Activated CD8-positive, alpha-beta T cell treated with anti-CD3 and anti-CD28 coated beads for 36 hours (primary cell): ENCODE measurements at regions not wholly inside any gene's neighbourhood (a gene's known extent, or its start where the extent isn't known, plus 50 kb on each side); places are given as distances from the start of the nearest gene placed in this dataset.

Experiments
- ATAC-seq: fragments of 200-7000 bp; cut with Tn5 transposase; one replicate; pipeline ENCODE4 v1.10.0; 2021; ENCODE audit warnings: mild to moderate bottlenecking, moderate library complexity
- CTCF ChIA-PET: fragments of 350-600 bp; sonication (Branson Sonifier 250); formaldehyde crosslinking; loops from one replicate; lab custom pipeline; 2021; ENCODE audit warnings: antibody characterized with exemption; lab: Charles Lee
- POLR2A ChIA-PET: fragments of 350-600 bp; sonication (Branson Sonifier 250); formaldehyde crosslinking; loops from one replicate; lab custom pipeline; 2021; ENCODE audit warnings: antibody characterized with exemption; lab: Charles Lee
- DNase-seq: peaks from one replicate; pipeline ENCODE4 v3.0.0-alpha.2; 2020
- H3K27ac Mint-ChIP-seq: one replicate; pipeline ENCODE4 v1.8.0; 2021; ENCODE audit warnings: mild to moderate bottlenecking, mixed read lengths
- H3K27me3 Mint-ChIP-seq: one replicate; pipeline ENCODE4 v1.8.0; 2021; ENCODE audit warnings: mixed read lengths
- H3K36me3 Mint-ChIP-seq: one replicate; pipeline ENCODE4 v1.8.0; 2021; ENCODE audit warnings: low read depth, mixed read lengths
- H3K4me1 Mint-ChIP-seq: one replicate; pipeline ENCODE4 v1.8.0; 2021; ENCODE audit warnings: low read depth, mixed read lengths
- H3K4me3 Mint-ChIP-seq: one replicate; pipeline ENCODE4 v1.8.0; 2021; ENCODE audit warnings: mild to moderate bottlenecking, moderate library complexity, mixed read lengths
- H3K9me3 Mint-ChIP-seq: one replicate; pipeline ENCODE4 v1.8.0; 2021; ENCODE audit warnings: mixed read lengths
- intact Hi-C: fragments of 100-400 bp; cut with micrococcal nuclease; formaldehyde crosslinking; loops from one replicate; pipeline ENCODE4 v1.10.0; 2022
- TF ChIP-seq, protein P1 (sequence below): fragments of 200-600 bp; IDR thresholded peaks from one replicate; pipeline ENCODE4 v1.8.0; 2022; ENCODE audit warnings: antibody characterized with exemption, mild to moderate bottlenecking

DNA sequence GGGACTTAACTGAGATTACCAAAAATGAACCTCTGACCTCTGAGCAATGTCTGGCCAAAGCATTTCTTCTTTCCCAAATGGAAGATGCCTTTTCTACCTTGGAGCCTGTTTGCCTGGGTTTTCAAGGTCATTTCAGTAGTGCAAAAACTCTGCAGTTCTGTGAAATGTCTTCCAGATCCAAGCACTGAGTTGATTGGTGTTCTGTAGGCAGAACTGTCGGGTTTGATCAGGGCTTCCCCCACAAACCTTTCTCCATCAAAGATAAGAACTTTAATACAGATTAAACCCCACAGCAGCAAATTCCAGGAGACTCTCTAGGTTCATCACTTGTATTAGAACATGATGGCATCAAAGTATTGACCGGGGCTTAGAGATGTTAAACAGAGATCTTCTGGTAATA is 192.7 kb upstream of the TOPAZ1 start:
- TF ChIP-seq, protein P1, sequence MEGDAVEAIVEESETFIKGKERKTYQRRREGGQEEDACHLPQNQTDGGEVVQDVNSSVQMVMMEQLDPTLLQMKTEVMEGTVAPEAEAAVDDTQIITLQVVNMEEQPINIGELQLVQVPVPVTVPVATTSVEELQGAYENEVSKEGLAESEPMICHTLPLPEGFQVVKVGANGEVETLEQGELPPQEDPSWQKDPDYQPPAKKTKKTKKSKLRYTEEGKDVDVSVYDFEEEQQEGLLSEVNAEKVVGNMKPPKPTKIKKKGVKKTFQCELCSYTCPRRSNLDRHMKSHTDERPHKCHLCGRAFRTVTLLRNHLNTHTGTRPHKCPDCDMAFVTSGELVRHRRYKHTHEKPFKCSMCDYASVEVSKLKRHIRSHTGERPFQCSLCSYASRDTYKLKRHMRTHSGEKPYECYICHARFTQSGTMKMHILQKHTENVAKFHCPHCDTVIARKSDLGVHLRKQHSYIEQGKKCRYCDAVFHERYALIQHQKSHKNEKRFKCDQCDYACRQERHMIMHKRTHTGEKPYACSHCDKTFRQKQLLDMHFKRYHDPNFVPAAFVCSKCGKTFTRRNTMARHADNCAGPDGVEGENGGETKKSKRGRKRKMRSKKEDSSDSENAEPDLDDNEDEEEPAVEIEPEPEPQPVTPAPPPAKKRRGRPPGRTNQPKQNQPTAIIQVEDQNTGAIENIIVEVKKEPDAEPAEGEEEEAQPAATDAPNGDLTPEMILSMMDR = no peak
- H3K27me3 Mint-ChIP-seq = peaks cover 10% of the 10 kb centered on the region
- no peak overlapping the region for H3K27ac Mint-ChIP-seq
- no peaks in the 10 kb centered on the region for H3K36me3 Mint-ChIP-seq
- POLR2A ChIA-PET = no interaction called here
- ATAC-seq = no peak
- H3K9me3 Mint-ChIP-seq = no peaks in the 10 kb centered on the region
- H3K4me1 Mint-ChIP-seq = peaks cover 10% of the 10 kb centered on the region
- CTCF ChIA-PET = no interaction called here
- no peak for DNase-seq
- intact Hi-C loops = no loop called here
- no peak overlapping the region for H3K4me3 Mint-ChIP-seq

DNA sequence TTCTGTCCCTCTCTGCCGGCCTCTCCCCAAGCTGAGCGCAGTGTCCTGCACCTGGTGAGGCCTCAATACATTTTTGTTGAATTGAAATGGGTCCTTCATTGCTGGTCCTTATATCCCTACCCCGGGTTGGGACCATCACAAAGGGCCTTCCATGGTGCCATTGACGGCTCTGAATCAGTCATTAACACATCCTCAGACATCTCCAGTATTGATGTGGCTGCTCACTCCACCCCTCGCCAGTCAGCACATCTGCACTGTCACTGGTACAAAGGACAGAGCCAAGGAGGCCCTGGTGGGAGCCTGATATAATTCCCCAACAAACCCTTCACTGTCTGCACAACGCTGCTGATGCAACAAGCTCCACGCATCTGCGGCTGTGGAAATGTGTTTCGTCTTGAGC is 191.6 kb upstream of the TOPAZ1 start:
- H3K27ac Mint-ChIP-seq = no peak overlapping the region
- intact Hi-C loops = no loop called here
- peaks cover 10% of the 10 kb centered on the region for H3K4me1 Mint-ChIP-seq
- DNase-seq = no peak
- no peak overlapping the region for H3K4me3 Mint-ChIP-seq
- ChIA-PET POLR2A (no interaction called here), CTCF (interaction anchor here (0.6 kb wide), 1 partner anchor 194 kb away, joined by 3 read pairs; no protein-coding TSS in a partner anchor)
- H3K36me3 Mint-ChIP-seq = no peaks in the 10 kb centered on the region
- ATAC-seq = no peak
- H3K27me3 Mint-ChIP-seq = peaks cover 10% of the 10 kb centered on the region
- no peaks in the 10 kb centered on the region for H3K9me3 Mint-ChIP-seq
- TF ChIP-seq, protein P1 = no peak

DNA sequence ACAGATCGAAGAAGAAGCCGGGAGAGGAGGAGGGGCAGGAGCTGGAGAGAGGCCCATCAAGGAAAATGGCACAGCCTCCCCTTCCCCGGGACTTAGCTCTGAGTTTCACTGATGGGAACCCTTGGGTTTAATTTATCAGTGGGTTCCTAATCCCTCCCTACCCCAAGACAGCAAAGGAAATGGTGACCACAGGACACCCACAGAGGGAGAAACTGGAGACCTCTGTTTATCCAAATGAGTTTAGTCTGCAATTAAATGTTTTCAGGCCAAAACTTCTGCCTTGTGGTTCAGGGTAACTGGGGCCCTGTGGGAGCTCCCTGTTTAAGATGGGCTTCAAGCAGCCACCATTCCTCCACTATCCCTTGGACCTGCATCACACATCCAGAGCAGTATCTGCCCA is 190.8 kb upstream of the TOPAZ1 start:
- TF ChIP-seq, protein P1 = no peak
- CTCF ChIA-PET = no interaction called here
- POLR2A ChIA-PET = no interaction called here
- Mint-ChIP-seq H3K4me3 (no peak overlapping the region), H3K36me3 (no peaks in the 10 kb centered on the region), H3K4me1 (peaks cover 5% of the 10 kb centered on the region), H3K27ac (no peak overlapping the region), H3K9me3 (no peaks in the 10 kb centered on the region), H3K27me3 (peaks cover 10% of the 10 kb centered on the region)
- DNase-seq (no peak), ATAC-seq (no peak)
- intact Hi-C loops = no loop called here

DNA sequence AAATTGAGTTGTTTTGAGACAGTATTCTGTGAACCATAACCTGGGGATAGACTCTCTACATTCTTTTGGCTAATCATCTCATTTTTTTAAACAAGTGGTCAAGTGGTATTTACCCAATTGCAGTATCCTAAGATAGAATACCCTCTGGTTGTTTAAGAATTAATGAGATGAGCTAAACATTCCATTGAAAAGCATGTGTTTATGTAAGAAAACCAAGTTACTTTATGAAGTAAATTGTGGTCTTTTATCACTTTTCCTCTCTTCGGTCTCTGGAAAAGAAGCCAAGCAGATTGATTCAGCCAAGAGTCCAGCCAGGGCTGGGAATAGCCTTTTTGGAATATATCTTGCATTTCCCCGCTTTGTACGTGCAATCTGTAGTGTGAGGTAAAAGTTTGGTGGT is 185.7 kb upstream of the TOPAZ1 start:
- Mint-ChIP-seq H3K27me3 (peaks cover 10% of the 10 kb centered on the region), H3K4me1 (peaks cover 34% of the 10 kb centered on the region)
- POLR2A ChIA-PET = no interaction called here

DNA sequence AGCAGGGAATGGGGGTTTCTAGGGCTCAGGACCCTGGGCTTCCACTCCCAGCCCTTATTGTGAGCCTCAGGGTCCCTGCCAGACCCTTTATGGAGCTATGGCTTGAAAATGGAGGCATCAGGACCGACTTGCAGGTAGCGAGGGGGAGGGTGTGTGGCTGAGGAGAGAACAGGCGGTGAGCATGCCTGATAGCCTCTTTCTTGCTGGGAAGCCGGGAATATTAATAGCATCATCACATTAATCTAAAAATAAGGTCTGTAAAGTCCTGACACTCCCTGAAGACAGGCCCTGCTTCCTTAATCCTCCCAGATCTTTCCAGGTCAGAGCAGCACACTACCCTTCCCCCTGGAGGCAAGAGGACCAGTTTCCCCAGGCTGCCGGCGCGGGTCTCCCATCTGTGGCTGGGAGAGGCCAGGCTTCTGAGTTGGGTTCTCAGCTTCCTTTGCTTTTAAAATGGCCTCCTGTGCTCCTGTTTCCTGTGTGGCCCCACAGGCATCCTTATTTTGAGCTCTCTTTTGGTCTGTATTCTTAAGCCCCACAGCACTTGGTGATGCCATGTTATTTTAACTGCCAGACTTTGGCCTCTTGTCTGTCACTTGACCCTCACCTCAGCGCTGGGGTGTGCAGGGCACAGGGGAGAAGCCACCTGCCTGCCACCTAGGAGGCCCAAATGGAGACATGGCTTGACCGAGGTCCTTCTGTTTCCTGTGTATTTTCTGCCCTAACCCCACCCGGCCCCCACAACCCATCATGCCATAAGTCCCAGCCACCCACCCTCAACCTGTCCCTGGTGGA is 185.0 kb upstream of the TOPAZ1 start:
- H3K27ac Mint-ChIP-seq = no peak overlapping the region
- no peak for ATAC-seq
- H3K4me1 Mint-ChIP-seq = peaks cover 34% of the 10 kb centered on the region
- H3K9me3 Mint-ChIP-seq = no peaks in the 10 kb centered on the region
- intact Hi-C loops = no loop called here
- TF ChIP-seq, protein P1 = no peak
- H3K27me3 Mint-ChIP-seq = peaks cover 8% of the 10 kb centered on the region
- H3K4me3 Mint-ChIP-seq = no peak overlapping the region
- DNase-seq = no peak
- no peaks in the 10 kb centered on the region for H3K36me3 Mint-ChIP-seq
- ChIA-PET CTCF (no interaction called here), POLR2A (no interaction called here)

More for the DNA sequence above, 185.7 kb upstream of the TOPAZ1 start:
- Mint-ChIP-seq H3K4me3 (no peak overlapping the region), H3K9me3 (no peaks in the 10 kb centered on the region), H3K36me3 (no peaks in the 10 kb centered on the region), H3K27ac (no peak overlapping the region)
- ATAC-seq = no peak
- TF ChIP-seq, protein P1 = no peak
- intact Hi-C loops = no loop called here
- CTCF ChIA-PET = no interaction called here
- no peak for DNase-seq
